NCI-H526 treated with DMSO at 0.1 percent for 48 hours (cell line): ENCODE measurements at regions not wholly inside any gene's neighbourhood (a gene's known extent, or its start where the extent isn't known, plus 50 kb on each side); places are given as distances from the start of the nearest gene placed in this dataset.
"Not testable (repeated sequence)": the region's sequence is repeated elsewhere in the genome, so short reads cannot be mapped to it uniquely, and the experiment has no call there.

Source experiments
- DNase-seq: peaks from one replicate; lab custom pipeline; 2025; lab: John Stamatoyannopoulos, UW

DNA sequence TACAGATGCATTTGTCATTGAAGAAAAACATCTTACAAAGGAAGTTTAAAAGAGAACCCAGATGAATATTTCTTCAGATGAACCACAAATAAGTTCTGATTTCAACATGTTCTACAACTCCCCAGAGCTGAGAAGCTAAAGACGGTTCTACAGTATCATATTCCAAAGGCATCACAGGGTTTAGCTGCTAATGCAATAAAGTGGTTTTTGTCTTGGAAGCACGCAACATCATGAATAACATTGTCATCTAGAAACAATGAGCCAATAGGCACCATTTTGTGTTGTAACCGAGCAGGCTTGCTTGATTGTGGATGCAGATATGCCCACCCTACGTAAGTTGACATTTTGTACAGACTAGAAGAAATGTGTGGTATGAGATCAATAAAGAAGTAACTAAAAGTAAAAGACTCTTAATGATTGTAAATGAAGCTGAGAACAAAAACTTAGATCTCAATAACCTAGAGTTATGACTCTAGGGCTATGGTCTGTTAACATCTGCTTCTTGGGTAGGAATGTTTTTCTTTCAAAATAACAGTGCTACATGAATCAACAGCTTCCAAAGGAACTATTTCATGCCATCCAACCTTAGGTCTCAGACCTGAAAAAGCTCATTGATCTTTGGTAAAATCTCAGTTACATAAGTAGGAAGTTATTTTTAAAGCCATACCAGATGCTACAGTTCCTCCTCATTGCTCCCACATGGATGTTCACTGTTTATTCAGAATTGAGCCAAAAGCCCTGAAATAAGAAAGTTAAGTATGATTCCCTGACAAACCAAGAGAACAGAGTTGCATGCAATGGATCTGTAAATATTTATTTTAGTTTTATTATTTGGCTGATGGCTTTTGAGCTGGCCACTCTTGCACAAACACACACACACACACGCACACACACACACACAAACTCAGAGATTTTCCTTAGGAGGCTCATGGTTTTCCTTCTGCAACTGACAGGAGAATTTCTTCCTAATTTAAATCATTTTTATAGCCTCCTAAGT, 118.7 kb upstream of the SLCO6A1 start:
- DNase-seq, result no peak

DNA sequence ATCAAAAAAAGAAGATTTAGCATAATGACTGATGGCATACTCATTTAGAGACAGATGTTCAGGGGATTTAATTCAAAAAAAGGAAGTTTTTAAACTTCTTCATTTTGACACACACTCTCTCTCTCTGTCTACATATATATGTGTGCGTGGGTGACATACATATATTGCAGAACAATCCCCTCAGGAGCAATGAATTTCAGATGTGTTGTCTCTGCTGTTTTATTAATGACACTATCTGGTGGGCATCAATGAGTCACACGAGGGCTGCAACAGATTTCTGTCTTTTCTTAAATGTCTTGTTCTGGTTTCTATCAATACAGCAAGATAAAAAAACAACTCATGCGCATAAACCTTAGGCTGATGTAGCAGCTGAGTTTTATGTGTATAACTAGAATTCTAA, 123.5 kb upstream of the SLCO6A1 start:
- DNase-seq, result no peak

DNA sequence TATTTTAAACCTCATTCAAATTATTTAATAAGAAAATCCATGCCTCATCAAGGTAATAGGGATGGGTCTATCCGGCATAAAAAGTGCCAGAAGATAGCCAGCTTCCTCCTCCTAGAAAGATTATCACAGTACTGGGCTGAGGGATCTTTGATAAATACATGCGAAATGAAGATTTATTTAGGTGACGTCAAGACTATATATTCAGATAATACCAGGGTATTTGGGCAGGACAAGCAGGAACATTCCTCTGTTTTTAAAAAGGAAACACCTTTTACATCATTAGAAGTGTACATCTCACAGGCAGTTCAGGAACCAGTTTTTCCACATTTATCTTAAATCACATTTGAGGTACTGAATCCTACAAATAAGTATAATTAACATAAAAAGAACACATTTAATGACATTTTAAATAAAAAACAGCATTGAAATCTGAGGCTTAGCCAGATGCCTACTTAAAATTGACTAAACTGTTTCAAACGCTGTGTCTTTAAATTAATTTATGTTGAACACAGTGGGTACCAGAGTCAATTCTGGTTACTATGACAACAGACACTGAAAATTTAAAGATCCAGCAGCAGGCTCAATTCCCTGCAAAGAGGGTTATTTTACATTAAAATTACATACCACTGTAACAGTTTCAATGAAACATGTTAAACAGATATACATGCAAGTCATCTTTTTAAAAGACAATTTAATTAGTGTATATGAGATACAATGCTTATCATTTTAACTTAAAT, 124.7 kb upstream of the SLCO6A1 start:
- DNase-seq, result peak; percentile 68

DNA sequence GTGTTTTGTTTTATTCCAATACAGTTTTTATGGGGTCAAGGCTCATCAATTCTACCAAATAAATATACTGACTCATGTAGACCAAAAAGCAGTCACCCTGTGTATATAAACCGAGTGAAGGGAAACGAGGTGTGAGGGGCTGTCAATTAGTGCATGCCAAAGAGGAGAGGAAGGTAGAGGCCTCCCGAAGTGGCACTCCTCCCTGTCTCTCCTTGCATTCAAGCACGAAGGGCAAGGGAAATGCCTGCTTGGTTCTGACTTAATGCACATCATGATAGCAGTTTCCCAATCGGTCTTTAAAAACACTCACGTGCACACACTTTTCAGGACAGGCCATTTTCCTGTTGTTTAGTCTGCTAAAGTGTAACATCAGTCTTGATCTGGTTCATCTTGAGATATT, 125.6 kb upstream of the SLCO6A1 start:
- DNase-seq, result peak; percentile 80

DNA sequence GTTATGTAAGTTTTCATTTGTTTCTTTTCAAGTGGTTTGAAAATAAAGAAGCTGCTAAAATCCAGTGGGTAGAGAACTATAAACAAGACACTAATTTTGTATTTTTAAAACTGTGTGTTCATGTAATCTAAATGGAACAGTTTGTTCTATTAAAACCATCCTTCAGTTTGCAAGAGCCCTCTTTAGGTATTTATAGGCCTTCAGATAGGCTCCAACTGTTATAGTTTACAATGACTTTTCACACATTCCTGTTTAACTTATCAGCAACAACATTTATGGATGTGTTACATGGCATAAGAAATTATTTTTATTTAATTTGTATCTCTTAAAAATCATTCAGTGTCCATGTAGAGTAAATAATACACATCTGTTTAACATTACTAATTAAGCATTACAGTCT, 126.7 kb upstream of the SLCO6A1 start:
- DNase-seq, result no peak

DNA sequence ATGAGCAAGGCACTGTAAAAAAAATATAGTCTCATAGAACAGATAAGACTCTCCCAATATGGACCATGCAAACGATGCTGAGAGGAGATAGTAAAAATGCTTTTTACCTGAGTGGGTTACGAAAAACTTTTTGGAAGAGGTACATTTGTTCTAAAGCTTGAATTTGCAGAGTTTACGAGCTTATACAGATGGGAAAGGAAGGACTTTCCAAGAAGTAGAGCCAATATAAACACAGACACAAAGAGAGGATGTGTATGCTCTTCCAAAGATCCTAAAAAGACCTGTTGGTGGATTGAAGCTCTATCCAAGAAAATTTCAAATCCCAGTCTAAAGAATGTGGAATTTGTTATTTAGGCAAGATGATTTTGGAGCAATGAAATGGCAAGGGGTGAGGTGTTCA, 127.1 kb upstream of the SLCO6A1 start:
- no peak for DNase-seq

DNA sequence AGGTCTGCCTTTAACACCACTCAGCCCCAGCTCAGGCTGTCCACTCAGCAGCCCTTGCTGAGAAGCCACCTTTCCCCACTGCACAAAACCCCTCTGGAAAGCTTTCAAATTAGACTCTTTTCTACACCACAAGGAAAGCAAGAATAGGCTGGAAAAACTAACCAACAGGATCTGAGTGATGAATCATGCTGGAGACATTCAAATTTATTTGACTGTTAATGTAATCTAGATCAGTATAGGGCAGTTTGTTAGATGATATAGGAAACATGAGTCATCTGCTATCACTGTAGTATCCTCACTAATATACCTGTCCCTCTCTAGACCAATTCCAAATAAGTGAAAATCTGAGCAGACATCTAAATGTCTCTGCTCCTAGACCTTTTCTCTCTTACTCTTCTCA, 127.8 kb upstream of the PAM start:
- peak; percentile 13 for DNase-seq

DNA sequence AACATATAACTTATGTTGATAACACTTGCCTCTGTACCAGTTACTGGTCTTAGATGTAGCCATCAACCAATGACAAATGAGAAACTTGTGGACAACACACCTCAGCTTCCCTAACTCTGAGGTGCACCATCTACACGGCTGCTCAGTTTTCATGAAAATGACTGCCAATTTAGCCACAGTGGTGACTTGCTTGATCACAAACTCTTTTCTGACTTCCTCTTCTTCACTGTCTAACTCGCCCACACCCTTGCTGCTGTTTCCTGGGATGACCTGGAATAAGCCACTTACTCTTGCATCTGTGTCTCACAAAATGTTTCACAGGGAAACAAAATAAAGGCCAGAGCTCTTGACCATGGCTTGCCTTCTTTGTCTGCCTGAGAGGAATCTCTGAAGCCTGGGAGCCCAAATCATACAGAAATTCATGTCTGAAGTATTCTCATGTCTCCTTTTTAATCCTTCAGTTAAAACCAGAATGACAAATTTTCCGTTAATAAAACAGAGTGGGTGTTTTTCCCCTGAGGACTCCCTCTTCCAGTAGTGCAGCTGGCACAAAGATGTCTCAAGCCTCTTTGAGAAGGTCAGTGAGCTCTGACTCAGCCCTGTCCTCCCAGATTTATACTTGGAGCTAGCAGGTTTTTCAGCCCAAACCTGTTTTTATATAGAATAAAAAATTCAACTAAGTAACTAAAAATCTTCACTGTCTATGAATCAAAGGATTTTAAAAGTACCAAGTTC, 126.5 kb upstream of the PAM start:
- DNase-seq, result no peak

DNA sequence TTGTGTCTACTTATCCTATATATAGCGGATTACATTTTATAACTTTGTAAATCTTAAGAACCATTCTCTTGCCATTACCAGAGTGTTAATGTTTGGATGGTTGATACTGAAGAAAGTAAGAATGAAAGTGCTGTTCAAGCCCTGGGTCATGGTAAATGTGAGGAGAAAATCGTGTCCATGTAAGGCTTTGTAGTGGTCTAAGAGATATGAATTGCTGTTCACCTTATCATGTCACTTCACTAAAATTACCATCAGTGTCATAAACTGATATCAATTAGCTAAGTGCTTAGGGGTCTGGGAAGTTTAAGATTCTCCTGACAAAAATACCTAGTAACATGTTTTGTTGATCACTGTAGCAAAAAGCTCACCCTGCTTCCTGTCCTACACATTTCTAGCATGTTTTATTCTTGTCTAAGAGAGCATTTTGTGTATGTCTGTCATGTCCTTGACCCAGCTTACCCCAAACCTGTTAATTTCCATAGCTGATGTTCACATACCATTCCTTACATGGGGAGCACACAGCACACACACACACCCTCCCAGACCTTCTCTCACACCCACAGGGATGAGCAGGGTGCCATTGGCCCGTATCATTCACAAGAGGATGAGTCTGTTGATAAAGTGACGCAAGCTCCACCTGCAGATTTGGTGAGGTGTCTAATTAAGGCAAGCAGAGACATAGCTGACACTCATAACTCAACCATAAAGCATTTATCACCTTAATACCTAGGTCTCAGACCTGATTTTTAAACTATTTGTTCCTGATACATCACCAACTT, 125.1 kb upstream of the PAM start:
- DNase-seq, result no peak

DNA sequence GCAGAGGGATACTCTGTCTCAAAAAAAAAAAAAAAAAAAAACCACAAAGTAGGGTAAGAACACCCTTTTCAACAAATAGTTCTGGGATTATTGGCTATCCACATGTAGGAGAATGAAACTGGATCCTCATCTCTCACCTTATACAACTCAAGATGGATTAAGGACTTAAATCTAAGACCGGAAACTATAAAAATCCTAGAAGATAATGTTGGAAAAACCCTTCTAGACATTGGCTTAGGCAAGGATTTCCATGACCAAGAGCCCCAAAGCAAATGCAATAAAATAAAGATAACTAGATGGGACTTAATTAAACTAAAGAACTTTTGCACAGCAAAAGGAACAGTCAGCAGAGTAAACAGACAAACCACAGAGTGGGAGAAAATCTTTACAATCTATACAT, 119.7 kb upstream of the PAM start:
- not testable (repeated sequence) for DNase-seq

DNA sequence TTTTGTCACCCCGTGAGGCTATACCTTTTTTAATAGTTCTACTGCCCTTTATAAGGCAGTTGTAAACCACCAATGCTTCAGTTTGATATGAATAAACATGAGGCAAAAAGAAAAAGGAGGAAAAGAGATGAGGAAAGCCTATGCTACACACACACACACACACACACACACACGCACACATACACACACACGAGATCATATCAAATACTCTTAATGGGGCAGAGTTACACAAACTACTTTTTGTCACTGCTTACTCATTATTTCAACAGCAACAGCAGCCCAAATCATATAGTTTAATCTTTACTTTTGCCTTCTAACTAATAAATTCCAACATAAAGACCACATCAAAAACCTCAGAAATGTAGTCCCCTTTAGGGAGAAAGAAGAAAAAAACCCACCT, 116.8 kb upstream of the PAM start:
- no peak for DNase-seq

DNA sequence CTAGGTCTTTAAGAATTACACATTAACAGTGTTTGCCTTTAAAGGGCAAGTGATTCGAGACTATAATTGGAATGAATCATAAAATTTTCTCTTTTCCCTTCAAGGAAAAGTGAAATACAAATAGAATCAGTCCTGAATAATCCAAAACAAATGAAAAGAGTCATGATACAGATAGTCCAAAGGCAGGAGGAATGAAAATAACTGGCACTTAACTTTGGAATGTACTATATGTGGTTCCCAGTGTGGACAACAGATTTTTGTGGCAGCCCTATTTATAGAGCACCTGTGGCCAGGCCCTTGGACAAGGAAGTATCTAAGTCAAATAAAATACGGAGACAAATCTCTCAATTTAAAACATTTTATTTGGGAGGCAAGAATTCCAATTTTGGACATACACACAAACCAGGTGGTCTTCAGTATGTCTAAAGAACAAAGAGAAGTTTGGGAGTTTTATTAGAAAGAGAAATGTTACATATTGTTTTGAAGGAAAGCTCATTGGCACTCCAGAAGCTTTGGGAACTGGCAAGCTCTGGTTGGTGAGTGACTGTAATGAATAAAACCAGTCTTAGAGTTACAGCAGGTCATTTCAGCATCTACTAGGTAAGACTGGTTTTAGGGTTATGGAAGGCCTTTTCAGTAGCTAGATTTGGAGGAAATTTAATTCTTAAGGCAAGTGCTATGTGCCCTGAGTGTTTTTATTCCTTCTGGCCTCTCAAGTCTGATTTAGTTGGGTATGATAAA, 116.0 kb upstream of the PAM start:
- DNase-seq, result no peak

DNA sequence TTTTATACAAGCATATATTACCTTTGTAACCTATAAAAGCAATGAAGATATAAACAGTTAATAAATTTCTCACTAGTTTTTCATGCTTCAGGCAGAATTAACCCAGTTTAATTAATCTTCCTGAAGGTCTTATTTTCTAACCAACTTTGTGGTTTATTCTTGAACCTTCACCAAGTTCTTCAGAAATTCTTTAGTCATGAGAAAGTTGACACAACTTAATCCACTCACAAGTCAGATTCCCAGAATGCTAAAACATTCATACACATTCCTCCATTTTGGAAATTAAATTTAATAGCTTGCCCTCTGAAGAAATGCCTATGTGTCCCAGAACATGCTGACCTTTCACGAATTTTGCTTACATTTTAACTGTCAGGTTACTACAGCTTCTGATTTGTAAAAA, 105.4 kb upstream of the PAM start:
- no peak for DNase-seq

DNA sequence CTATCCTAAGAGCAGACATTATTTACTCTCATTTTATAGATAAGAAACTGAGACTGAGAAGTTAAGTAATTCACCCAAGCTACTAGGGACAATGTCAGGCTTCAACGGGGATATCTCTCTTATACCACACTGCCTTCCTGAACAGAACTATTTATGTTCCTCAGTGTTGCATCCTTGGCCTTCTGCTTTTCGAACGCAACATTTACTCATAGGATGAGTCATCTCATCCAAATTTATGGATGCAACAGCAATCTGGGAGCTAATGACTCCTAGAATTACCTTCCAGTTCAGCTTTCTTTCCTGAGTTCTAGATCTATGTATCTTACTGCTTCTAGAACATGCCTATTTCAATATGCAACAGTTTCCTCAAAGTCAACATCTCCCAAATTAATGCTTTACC, 103.6 kb upstream of the PAM start:
- DNase-seq, result no peak

DNA sequence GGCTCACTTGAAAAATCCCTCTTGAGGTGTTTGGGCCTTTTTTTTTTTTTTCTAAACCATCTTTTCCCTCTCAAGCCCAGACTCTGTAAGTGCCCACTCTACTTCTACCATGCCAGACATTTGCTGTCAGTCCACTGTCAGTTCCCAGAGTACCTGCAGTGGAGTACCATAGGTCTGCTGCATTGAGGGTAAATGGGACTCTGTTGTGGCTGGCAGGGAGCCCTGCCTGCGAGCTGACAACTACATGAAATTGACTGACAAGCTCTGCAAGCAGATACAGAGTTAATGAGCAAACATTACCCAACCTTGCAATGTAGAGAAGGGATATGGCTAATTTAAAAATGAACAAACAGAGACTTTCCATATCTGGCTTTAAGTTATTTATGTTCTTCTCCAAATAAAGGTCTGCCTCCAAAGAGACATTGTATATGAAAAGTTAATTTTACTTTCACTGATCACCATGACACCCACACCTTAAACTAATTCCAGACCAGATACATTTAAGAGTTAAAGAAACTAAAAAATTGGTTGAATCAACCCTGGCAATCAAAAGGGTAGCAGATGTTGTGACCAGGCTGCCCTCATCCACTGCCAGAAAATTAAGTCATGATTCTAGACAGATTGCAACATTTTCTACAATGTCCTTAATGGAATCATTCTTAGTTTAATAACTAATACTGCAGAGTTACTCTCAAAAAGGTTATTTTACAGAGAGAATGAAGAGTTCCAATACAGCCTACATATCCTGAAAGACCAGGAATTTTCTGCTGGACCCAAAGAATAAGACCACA, 100.4 kb upstream of the PAM start:
- no peak for DNase-seq

DNA sequence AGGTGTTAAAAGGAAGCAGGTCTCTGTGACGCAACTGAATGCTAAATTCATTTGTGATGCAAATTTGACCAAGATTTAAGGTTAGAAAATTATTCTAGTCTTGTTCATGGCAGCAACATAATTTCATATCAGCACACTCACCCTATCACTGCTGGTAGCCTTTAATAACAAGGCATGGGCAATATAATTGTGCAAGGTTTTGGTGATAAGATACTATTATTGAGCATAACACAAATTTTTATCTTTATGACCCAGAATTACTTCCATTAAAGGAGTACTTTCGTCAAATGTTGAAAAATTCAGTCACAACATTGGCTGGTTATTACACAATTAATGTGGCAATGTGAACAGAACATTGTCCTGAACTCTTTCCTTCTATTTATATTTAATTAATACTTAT, 96.0 kb upstream of the PAM start:
- no peak for DNase-seq

DNA sequence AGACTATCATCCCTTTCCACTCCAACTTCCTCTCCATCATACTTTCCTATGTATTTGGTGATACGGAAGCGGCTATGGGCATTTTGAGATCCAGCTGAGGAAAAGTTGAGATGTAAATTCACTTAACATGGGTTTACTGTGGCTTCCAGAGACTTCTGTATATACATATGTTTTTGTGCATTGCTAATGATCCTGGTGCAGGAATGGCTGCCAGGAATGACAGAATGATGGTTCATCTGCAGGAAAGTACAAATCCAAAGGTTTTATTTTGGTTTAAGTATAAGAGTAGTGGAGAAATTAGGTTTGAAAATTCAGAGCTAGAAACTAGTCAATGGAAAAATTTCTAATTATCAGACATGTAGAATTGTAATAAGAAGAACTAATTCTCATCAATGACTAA, 95.0 kb upstream of the PAM start:
- no peak for DNase-seq

DNA sequence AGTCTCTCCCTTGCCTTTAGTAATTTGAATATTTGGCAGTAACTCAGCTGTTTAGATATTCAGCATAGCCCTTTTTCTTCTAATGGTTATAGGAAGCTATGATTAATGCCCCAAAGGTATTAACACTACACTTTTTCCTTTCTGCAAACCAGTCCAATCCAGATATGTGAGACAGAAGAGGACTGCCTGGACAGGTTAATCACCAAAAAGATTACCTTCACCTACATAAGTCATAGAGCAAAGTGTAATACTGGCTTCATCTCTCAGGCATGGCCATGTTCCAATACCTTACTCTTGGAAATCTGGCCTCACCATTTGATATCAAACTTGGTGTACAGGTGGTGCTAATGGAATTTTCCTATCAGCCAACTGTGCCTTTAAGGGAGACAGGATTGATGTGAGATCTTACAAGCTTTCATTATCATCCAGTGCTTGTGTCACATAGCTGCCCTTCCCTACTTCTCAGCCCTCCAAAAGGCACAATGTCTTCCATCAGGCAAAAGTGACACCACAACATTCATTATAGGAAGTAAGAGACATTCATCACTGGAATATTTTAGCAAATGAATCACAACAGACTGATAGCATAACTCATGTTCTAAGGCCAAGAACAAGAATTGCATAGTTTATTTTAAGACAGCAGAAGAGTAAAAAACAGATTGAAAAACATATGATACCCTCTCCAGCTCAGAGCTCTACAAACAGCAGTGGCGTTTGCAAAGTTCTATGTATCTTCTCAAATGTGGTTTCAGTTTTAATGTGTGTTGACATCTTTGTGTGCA, 91.2 kb upstream of the PAM start:
- DNase-seq, result no peak

DNA sequence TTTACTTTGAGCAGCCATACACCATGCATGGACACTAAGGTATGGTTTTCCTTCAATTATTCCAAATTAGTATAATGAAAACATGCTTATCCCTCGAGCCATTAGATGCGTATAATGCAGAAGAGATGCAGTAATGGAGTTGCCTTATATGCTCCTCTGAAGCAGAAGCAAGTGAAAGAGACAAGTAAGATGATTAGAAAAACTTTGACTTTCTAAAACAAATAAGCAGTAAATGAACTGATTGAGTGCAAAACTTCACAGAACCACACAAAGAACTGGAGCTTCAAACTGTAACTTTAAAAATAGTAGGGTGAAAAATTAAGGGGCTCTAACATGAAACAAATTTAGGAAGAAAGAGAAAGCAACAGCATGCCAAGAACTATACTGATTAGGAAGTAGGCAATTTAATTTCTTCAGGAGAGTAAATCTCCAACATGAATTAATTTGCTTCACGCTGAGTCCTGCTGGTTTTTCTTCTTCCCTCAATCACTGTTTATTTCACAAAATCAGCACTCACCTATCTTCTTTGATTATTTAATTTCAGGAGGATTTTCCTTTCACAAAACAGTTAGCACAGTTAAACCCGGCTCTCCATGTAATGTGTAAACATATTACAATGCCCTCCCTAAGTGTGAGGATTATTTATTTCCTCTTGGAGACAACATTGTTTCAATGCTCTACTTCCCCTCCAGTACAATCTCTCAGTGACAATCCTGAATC, 90.3 kb upstream of the PAM start:
- no peak for DNase-seq
